ENCODE measurements at regions not wholly inside any gene's neighbourhood (a gene's known extent, or its start where the extent isn't known, plus 50 kb on each side); places are given as distances from the start of the nearest gene placed in this dataset.

- no peak overlapping the region for H3K4me3 ChIP-seq (ENCODE audit: low read depth, low read length)
- POLR2A ChIA-PET = no interaction called here
- H3K4me3 Mint-ChIP-seq (ENCODE audit: unreplicated experiment) = no peak overlapping the region
Measured at GRCh38 chr5:63674881-63675280, 287.4 kb downstream of the HTR1A start.

DNA sequence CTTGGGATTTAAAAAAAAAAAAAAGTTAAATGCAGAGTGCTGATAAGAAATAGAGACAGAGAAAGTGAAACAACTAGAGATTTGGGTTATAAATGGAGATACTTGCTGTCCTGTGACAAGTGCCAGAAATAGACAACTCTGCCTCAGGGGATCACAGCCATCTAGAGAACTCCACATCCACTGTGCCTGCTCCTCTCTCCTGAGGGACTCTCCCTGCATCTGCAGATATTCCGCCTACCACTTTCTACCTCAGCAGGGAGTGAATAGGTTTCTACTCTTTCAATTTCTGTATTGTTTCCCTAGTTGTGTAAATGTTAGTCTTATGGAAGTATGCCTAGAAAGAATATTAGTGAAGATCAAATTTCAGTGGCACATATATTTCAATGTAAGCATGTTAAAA is 307.2 kb downstream of the HTR1A start:
- DNase-seq = no peak
- BruUV-seq (replicated peaks) = no TSS peak
- TF ChIP-seq CTCF (IDR thresholded peaks at IDR 0.05; ENCODE audit: insufficient read depth in 1 of 2, low read depth in 1 of 2, low read length in 1 of 2, severe bottlenecking in 1 of 2, unreplicated experiment in 1 of 2) = no peak
- peaks cover under 1% of the 10 kb centered on the region for H3K27me3 Mint-ChIP-seq (ENCODE audit: insufficient read depth, unreplicated experiment)
- Histone ChIP-seq H3K4me1 (no peaks in the 10 kb centered on the region), H3K9me3 (no peaks in the 10 kb centered on the region), H3K36me3 (ENCODE audit: control insufficient read depth, insufficient read depth, low read length) (no peaks in the 10 kb centered on the region), H3K4me3 (ENCODE audit: low read depth, low read length) (no peak overlapping the region), H3K27me3 (replicated peaks; ENCODE audit: control insufficient read depth, insufficient read depth, low read length) (no peaks in the 10 kb centered on the region)
- no peak overlapping the region for H3K27ac Mint-ChIP-seq (ENCODE audit: unreplicated experiment)
- POLR2A ChIA-PET = no interaction called here
- H3K4me1 Mint-ChIP-seq (ENCODE audit: low read depth, unreplicated experiment) = no peaks in the 10 kb centered on the region
- intact Hi-C loops (cut with micrococcal nuclease; ENCODE audit: unreplicated experiment) = no loop called here
- CTCF ChIA-PET = no interaction called here
- H3K36me3 Mint-ChIP-seq (ENCODE audit: insufficient read depth, unreplicated experiment) = no peaks in the 10 kb centered on the region
- H3K9me3 Mint-ChIP-seq (ENCODE audit: unreplicated experiment) = no peaks in the 10 kb centered on the region
- H3K4me3 Mint-ChIP-seq (ENCODE audit: unreplicated experiment) = no peak overlapping the region

More at GRCh38 chr5:63674881-63675280, 287.4 kb downstream of the HTR1A start:
- H3K9me3 ChIP-seq = no peaks in the 10 kb centered on the region
- no peaks in the 10 kb centered on the region for H3K4me1 Mint-ChIP-seq (ENCODE audit: low read depth, unreplicated experiment)
- no peaks in the 10 kb centered on the region for H3K27me3 ChIP-seq (replicated peaks; ENCODE audit: control insufficient read depth, insufficient read depth, low read length)
- no peak for TF ChIP-seq CTCF (IDR thresholded peaks at IDR 0.05; ENCODE audit: insufficient read depth in 1 of 2, low read depth in 1 of 2, low read length in 1 of 2, severe bottlenecking in 1 of 2, unreplicated experiment in 1 of 2)
- H3K27me3 Mint-ChIP-seq (ENCODE audit: insufficient read depth, unreplicated experiment) = no peaks in the 10 kb centered on the region
- CTCF ChIA-PET = no interaction called here
- no peaks in the 10 kb centered on the region for H3K36me3 Mint-ChIP-seq (ENCODE audit: insufficient read depth, unreplicated experiment)
- DNase-seq = no peak
- H3K27ac Mint-ChIP-seq (ENCODE audit: unreplicated experiment) = no peak overlapping the region
- no TSS peak for BruUV-seq (replicated peaks)
- no peaks in the 10 kb centered on the region for H3K9me3 Mint-ChIP-seq (ENCODE audit: unreplicated experiment)
- intact Hi-C loops (cut with micrococcal nuclease; ENCODE audit: unreplicated experiment) = no loop called here
- no peaks in the 10 kb centered on the region for H3K36me3 ChIP-seq (ENCODE audit: control insufficient read depth, insufficient read depth, low read length)
- no peaks in the 10 kb centered on the region for H3K4me1 ChIP-seq

- no peaks in the 10 kb centered on the region for H3K4me1 ChIP-seq
- H3K36me3 ChIP-seq (ENCODE audit: control insufficient read depth, insufficient read depth, low read length) = no peaks in the 10 kb centered on the region
- Mint-ChIP-seq H3K4me1 (ENCODE audit: low read depth, unreplicated experiment) (no peaks in the 10 kb centered on the region), H3K27ac (ENCODE audit: unreplicated experiment) (no peak overlapping the region), H3K27me3 (ENCODE audit: insufficient read depth, unreplicated experiment) (no peaks in the 10 kb centered on the region), H3K9me3 (ENCODE audit: unreplicated experiment) (no peaks in the 10 kb centered on the region), H3K36me3 (ENCODE audit: insufficient read depth, unreplicated experiment) (no peaks in the 10 kb centered on the region), H3K4me3 (ENCODE audit: unreplicated experiment) (no peak overlapping the region)
- TF ChIP-seq CTCF (IDR thresholded peaks at IDR 0.05; ENCODE audit: insufficient read depth in 1 of 2, low read depth in 1 of 2, low read length in 1 of 2, severe bottlenecking in 1 of 2, unreplicated experiment in 1 of 2) = no peak
- no TSS peak for BruUV-seq (replicated peaks)
- ChIA-PET POLR2A (no interaction called here), CTCF (no interaction called here)
- H3K27me3 ChIP-seq (replicated peaks; ENCODE audit: control insufficient read depth, insufficient read depth, low read length) = no peaks in the 10 kb centered on the region
- no peak overlapping the region for H3K4me3 ChIP-seq (ENCODE audit: low read depth, low read length)
- no peaks in the 10 kb centered on the region for H3K9me3 ChIP-seq
- no peak for DNase-seq
- intact Hi-C loops (cut with micrococcal nuclease; ENCODE audit: unreplicated experiment) = no loop called here
Measured at GRCh38 chr5:63650581-63650980, 311.7 kb downstream of the HTR1A start.
